ENCODE measurements at regions not wholly inside any gene's neighbourhood (a gene's known extent, or its start where the extent isn't known, plus 50 kb on each side); places are given as distances from the start of the nearest gene placed in this dataset.

GRCh38 chr4:31058656-31059055, 338.5 kb downstream of the PCDH7 start:
- TF ChIP-seq GATA2 (IDR thresholded peaks at IDR 0.05; ENCODE audit: low read depth, low read length) (no peak), GATA3 (IDR thresholded peaks at IDR 0.05; ENCODE audit: low read depth, low read length) (no peak)

All from SH-SY5Y (cell line).